GM12878 (cell line): ENCODE measurements at regions not wholly inside any gene's neighbourhood (a gene's known extent, or its start where the extent isn't known, plus 50 kb on each side); places are given as distances from the start of the nearest gene placed in this dataset.

Experiments used
- ATAC-seq: fragments of 200-7000 bp; cut with Tn5 transposase; 3 replicates; pipeline ENCODE4 v1.9.1; 2020; ENCODE audit warnings: mild to moderate bottlenecking, moderate library complexity
- BruUV-seq: library from RNA; stranded (reverse); fragments of 400-500 nt; replicated peaks from 2 replicates; lab custom pipeline; 2021; lab: Mats Ljungman, UMichigan
- CTCF ChIA-PET: fragments of 300-600 bp; sonication (Branson Sonifier 250); formaldehyde crosslinking; extraction: SDS; loops from one replicate; lab custom pipeline; 2021; ENCODE audit warnings: inconsistent platforms; lab: Yijun Ruan, JAX
- POLR2A ChIA-PET: fragments of 350-600 bp; formaldehyde crosslinking; extraction: SDS; loops from one replicate; lab custom pipeline; 2021; ENCODE audit warnings: inconsistent platforms; lab: Charles Lee
- RAD21 ChIA-PET: fragments of 300-600 bp; sonication (Branson Sonifier 250); formaldehyde crosslinking; loops from one replicate; lab custom pipeline; 2023; ENCODE audit warnings: antibody characterized with exemption; ENCODE audit not compliant: unreplicated experiment; lab: Charles Lee
- SMC1A ChIA-PET: fragments of 300-600 bp; sonication (Branson Sonifier 250); formaldehyde crosslinking; loops from one replicate; lab custom pipeline; 2023; ENCODE audit not compliant: unreplicated experiment, uncharacterized antibody; lab: Charles Lee
- DNase-seq: peaks from one replicate; pipeline ENCODE4 v3.0.0-alpha.2; 2011; ENCODE audit warnings: low read depth, low spot score
- FAIRE-seq: peaks from 3 replicates; lab custom pipeline; 2011; peaks lifted over from hg19 to GRCh38; lab: Jason Lieb, UNC
- H2AFZ ChIP-seq: 2 replicates; pipeline ENCODE4 v1.6.0; 2011; ENCODE audit warnings: low read depth, low read length, control low read depth; ENCODE audit not compliant: control insufficient read depth
- H3K27ac ChIP-seq: 2 replicates; pipeline ENCODE4 v1.5.1; 2011; ENCODE audit warnings: control low read depth; ENCODE audit not compliant: control insufficient read depth, insufficient read depth
- H3K27me3 ChIP-seq, 2 experiments: replicated peaks in 1 of 2; 2 replicates each; pipeline versions ENCODE4 v1.6.0 to v1.6.1; 2011; ENCODE audit warnings: low read length in 1 of 2; ENCODE audit not compliant: control insufficient read depth in 2 of 2, insufficient read depth in 2 of 2
- H3K36me3 ChIP-seq, 2 experiments: 2 replicates each; pipeline ENCODE4 v1.5.1; 2011; ENCODE audit warnings: low read length in 1 of 2; ENCODE audit not compliant: control insufficient read depth in 2 of 2, insufficient read depth in 2 of 2
- H3K4me1 ChIP-seq: 2 replicates; pipeline ENCODE4 v1.6.1; 2011; ENCODE audit warnings: mild to moderate bottlenecking, low read length, moderate library complexity, mixed read lengths; ENCODE audit not compliant: control insufficient read depth, insufficient read depth
- H3K4me2 ChIP-seq: 2 replicates; pipeline ENCODE4 v1.6.0; 2011; ENCODE audit warnings: control low read depth; ENCODE audit not compliant: control insufficient read depth, insufficient read depth
- H3K4me3 ChIP-seq: fragments of 200-600 bp; sonication (generic); 2 replicates; pipeline ENCODE4 v1.5.1; 2016
- H3K79me2 ChIP-seq: 2 replicates; pipeline ENCODE4 v1.6.0; 2011; ENCODE audit warnings: low read length; ENCODE audit not compliant: control insufficient read depth, insufficient read depth
- H3K9ac ChIP-seq: 2 replicates; pipeline ENCODE4 v1.8.0; 2011; ENCODE audit warnings: low read length, control low read depth, mixed read lengths; ENCODE audit not compliant: control insufficient read depth, insufficient read depth
- H3K9me3 ChIP-seq: replicated peaks from 3 replicates; pipeline ENCODE4 v1.5.1; 2011; ENCODE audit warnings: mild to moderate bottlenecking, low read length; ENCODE audit not compliant: control insufficient read depth, insufficient read depth
- H4K20me1 ChIP-seq: 2 replicates; pipeline ENCODE4 v1.6.0; 2011; ENCODE audit not compliant: control insufficient read depth, insufficient read depth
- BMI1 ChIP-seq: fragments of 450-650 bp; IDR thresholded peaks from 2 replicates; pipeline ENCODE4 v1.6.1; 2016; ENCODE audit warnings: mild to moderate bottlenecking, moderate library complexity, borderline replicate concordance
- CREM ChIP-seq: IDR thresholded peaks from 2 replicates; pipeline ENCODE4 v1.6.1; 2014; ENCODE audit warnings: antibody characterized with exemption, low read depth
- ETV6 ChIP-seq, 2 experiments: fragments of 450-650 bp in 1 of 2; IDR thresholded peaks in 1 of 2; conservative IDR thresholded peaks in 1 of 2; 2 replicates each; pipeline ENCODE4 v1.6.1; 2014; ENCODE audit warnings: antibody characterized with exemption in 1 of 2, borderline replicate concordance in 1 of 2, low read depth in 1 of 2, mild to moderate bottlenecking in 1 of 2, moderate library complexity in 1 of 2
- HCFC1 ChIP-seq: fragments of 150-350 bp; IDR thresholded peaks from 2 replicates; pipeline ENCODE4 v1.6.1; 2014; ENCODE audit warnings: low read length
- NBN ChIP-seq: fragments of 450-650 bp; IDR thresholded peaks from 2 replicates; pipeline ENCODE4 v1.6.1; 2016
- NKRF ChIP-seq: fragments of 450-650 bp; conservative IDR thresholded peaks from 2 replicates; pipeline ENCODE4 v1.6.1; 2017; ENCODE audit warnings: mild to moderate bottlenecking, moderate library complexity
- SMC3 ChIP-seq: IDR thresholded peaks from 2 replicates; pipeline ENCODE4 v1.6.1; 2011; ENCODE audit warnings: low read length, improper control_type of control experiment, borderline replicate concordance
- YBX1 ChIP-seq: fragments of 450-650 bp; IDR thresholded peaks from 2 replicates; pipeline ENCODE4 v1.6.1; 2016; ENCODE audit warnings: antibody characterized with exemption
- ZNF217 ChIP-seq: fragments of 450-650 bp; IDR thresholded peaks from 2 replicates; pipeline ENCODE4 v1.6.1; 2017; ENCODE audit warnings: antibody characterized with exemption, mild to moderate bottlenecking
- ZSCAN29 ChIP-seq: fragments of 450-650 bp; IDR thresholded peaks from 2 replicates; pipeline ENCODE4 v1.6.1; 2017; ENCODE audit warnings: mild to moderate bottlenecking, moderate library complexity
- WGBS: methylation state at CpG from one replicate; pipeline ENCODE4 v1.1.6; 2016; ENCODE audit warnings: low lambda C conversion rate; ENCODE audit not compliant: insufficient replicate concordance, insufficient coverage; ENCODE audit errors: missing lambda C conversion rate; 5-methylcytosine and 5-hydroxymethylcytosine counted together
- in situ Hi-C: fragments of 300-500 bp; cut with MboI; formaldehyde crosslinking; loops from 9 replicates; pipeline ENCODE4 v1.14.3; 2018; ENCODE audit warnings: mixed read lengths
- intact Hi-C: fragments of 100-400 bp; cut with micrococcal nuclease; formaldehyde crosslinking; loops from one replicate; pipeline ENCODE4 v1.14.2; 2022; ENCODE audit not compliant: unreplicated experiment
- TF ChIP-seq, protein P1 (sequence below): IDR thresholded peaks from 2 replicates; pipeline ENCODE4 v1.6.1; 2012; ENCODE audit warnings: improper control_type of control experiment, low read depth, low read length; ENCODE audit not compliant: insufficient replicate concordance

DNA sequence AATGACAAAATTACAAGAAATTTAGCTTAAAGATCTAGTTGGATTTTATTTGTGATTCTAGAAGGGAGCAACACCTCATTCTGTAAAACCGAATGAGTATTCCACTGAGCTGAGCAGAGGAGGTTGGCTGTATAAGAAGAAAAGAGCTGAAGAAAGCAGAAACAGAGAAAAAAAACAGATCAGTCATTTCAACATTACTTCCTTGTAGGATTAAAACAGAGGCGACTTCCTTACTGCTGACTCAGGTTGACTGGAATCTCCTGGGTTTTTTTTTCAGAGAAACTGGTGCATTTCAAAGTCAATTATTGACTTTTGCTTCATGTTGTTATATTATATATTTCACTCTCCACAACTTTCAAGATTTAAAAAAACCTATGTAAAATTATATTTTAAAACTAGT, 368.1 kb upstream of the UBE2E2 start:
- H3K36me3 ChIP-seq = no peaks in the 10 kb centered on the region
- 0% methylated on average over 2 of the region's 2 CpGs for WGBS
- H3K9me3 ChIP-seq = no peaks in the 10 kb centered on the region
- DNase-seq = no peak
- H3K4me1 ChIP-seq = no peaks in the 10 kb centered on the region
- in situ Hi-C loops (no loop called here), intact Hi-C loops (no loop called here)
- no peak overlapping the region for H3K27ac ChIP-seq
- ChIA-PET SMC1A (no interaction called here), POLR2A (no interaction called here), CTCF (no interaction called here), RAD21 (no interaction called here)
- no peak for FAIRE-seq
- BruUV-seq = no TSS peak
- no peak overlapping the region for H3K4me3 ChIP-seq
- no peak overlapping the region for H2AFZ ChIP-seq
- no peaks in the 10 kb centered on the region for H3K27me3 ChIP-seq
- TF ChIP-seq NKRF (no peak), CREM (no peak), ZSCAN29 (no peak)
- no peaks in the 10 kb centered on the region for H4K20me1 ChIP-seq
- no peaks in the 10 kb centered on the region for H3K79me2 ChIP-seq
- no peak overlapping the region for H3K9ac ChIP-seq
- no peak for ATAC-seq
- H3K4me2 ChIP-seq = no peak overlapping the region

DNA sequence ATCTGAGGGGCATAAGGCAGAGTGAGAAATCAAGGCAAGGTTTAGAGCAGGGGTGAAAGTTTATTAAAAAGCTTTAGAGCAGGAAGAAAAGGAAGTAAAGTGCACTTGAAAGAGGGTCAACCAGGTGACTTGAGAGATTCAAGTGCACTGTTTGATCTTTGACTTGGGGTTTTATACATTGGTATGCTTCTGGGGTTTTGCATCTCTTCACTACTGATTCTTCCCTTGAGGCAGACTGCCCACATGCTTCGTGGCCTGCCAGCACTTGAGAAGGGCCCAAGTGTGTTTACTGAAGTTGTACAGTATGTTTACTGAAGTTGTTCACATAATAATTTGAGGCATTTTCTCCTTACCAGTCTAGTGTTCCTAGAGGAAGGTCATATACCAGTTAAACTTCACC, 367.0 kb upstream of the UBE2E2 start:
- no TSS peak for BruUV-seq
- no peak for FAIRE-seq
- H3K79me2 ChIP-seq = no peaks in the 10 kb centered on the region
- CTCF ChIA-PET = no interaction called here
- RAD21 ChIA-PET = no interaction called here
- in situ Hi-C loops (no loop called here), intact Hi-C loops (no loop called here)
- H3K4me2 ChIP-seq = no peak overlapping the region
- H4K20me1 ChIP-seq = no peaks in the 10 kb centered on the region
- no peaks in the 10 kb centered on the region for H3K4me1 ChIP-seq
- POLR2A ChIA-PET = interaction anchor here (0.5 kb wide), 1 partner anchor 29 kb away, joined by 3 read pairs; no protein-coding TSS in a partner anchor
- no peak overlapping the region for H2AFZ ChIP-seq
- no peaks in the 10 kb centered on the region for H3K9me3 ChIP-seq
- no peak overlapping the region for H3K4me3 ChIP-seq
- ATAC-seq = no peak
- H3K27ac ChIP-seq = no peak overlapping the region
- no peak for DNase-seq
- H3K9ac ChIP-seq = no peak overlapping the region
- H3K36me3 ChIP-seq = no peaks in the 10 kb centered on the region
- WGBS = 0% methylated on average over 1 of the region's 1 CpG
- SMC1A ChIA-PET = interaction anchor here (1.1 kb wide), 1 partner anchor 59 kb away, joined by 5 read pairs; no protein-coding TSS in a partner anchor
- no peaks in the 10 kb centered on the region for H3K27me3 ChIP-seq
- TF ChIP-seq SMC3 (no peak), ZNF217 (no peak), HCFC1 (no peak), YBX1 (no peak), ETV6 (conservative IDR thresholded peaks at IDR 0.05 in 1 of 2, IDR thresholded peaks at IDR 0.05 in 1 of 2; ENCODE audit: borderline replicate concordance in 1 of 2, low read depth in 1 of 2) (no peak), NBN (no peak), BMI1 (no peak)
- TF ChIP-seq, protein P1, sequence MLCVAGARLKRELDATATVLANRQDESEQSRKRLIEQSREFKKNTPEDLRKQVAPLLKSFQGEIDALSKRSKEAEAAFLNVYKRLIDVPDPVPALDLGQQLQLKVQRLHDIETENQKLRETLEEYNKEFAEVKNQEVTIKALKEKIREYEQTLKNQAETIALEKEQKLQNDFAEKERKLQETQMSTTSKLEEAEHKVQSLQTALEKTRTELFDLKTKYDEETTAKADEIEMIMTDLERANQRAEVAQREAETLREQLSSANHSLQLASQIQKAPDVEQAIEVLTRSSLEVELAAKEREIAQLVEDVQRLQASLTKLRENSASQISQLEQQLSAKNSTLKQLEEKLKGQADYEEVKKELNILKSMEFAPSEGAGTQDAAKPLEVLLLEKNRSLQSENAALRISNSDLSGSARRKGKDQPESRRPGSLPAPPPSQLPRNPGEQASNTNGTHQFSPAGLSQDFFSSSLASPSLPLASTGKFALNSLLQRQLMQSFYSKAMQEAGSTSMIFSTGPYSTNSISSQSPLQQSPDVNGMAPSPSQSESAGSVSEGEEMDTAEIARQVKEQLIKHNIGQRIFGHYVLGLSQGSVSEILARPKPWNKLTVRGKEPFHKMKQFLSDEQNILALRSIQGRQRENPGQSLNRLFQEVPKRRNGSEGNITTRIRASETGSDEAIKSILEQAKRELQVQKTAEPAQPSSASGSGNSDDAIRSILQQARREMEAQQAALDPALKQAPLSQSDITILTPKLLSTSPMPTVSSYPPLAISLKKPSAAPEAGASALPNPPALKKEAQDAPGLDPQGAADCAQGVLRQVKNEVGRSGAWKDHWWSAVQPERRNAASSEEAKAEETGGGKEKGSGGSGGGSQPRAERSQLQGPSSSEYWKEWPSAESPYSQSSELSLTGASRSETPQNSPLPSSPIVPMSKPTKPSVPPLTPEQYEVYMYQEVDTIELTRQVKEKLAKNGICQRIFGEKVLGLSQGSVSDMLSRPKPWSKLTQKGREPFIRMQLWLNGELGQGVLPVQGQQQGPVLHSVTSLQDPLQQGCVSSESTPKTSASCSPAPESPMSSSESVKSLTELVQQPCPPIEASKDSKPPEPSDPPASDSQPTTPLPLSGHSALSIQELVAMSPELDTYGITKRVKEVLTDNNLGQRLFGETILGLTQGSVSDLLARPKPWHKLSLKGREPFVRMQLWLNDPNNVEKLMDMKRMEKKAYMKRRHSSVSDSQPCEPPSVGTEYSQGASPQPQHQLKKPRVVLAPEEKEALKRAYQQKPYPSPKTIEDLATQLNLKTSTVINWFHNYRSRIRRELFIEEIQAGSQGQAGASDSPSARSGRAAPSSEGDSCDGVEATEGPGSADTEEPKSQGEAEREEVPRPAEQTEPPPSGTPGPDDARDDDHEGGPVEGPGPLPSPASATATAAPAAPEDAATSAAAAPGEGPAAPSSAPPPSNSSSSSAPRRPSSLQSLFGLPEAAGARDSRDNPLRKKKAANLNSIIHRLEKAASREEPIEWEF = no peak
